ENCODE measurements at regions not wholly inside any gene's neighbourhood (a gene's known extent, or its start where the extent isn't known, plus 50 kb on each side); places are given as distances from the start of the nearest gene placed in this dataset.

DNA sequence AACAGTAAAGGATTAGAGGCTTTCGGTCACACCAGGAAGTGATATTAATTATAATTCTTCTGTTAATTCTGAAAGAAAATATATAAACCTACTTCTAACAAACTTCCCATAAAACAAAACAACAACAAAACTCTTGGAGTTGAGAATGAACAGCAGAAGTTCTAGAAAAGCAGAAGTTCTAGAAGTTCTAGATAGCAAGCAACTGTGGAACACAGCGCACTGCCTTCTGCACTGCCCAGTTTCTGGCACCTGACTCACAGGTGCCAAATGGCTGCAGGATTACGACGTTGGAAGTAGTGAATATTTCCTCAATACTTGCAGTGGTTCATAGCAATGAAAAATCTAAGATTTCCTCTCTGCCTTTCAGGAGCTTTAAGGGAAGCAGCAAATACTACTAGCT lies 132.2 kb downstream of the OR13A1 start:
- TF ChIP-seq, protein P1, sequence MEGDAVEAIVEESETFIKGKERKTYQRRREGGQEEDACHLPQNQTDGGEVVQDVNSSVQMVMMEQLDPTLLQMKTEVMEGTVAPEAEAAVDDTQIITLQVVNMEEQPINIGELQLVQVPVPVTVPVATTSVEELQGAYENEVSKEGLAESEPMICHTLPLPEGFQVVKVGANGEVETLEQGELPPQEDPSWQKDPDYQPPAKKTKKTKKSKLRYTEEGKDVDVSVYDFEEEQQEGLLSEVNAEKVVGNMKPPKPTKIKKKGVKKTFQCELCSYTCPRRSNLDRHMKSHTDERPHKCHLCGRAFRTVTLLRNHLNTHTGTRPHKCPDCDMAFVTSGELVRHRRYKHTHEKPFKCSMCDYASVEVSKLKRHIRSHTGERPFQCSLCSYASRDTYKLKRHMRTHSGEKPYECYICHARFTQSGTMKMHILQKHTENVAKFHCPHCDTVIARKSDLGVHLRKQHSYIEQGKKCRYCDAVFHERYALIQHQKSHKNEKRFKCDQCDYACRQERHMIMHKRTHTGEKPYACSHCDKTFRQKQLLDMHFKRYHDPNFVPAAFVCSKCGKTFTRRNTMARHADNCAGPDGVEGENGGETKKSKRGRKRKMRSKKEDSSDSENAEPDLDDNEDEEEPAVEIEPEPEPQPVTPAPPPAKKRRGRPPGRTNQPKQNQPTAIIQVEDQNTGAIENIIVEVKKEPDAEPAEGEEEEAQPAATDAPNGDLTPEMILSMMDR (IDR thresholded peaks at IDR 0.05; ENCODE audit: low read depth, low read length), result no peak
- TF ChIP-seq, protein P2, sequence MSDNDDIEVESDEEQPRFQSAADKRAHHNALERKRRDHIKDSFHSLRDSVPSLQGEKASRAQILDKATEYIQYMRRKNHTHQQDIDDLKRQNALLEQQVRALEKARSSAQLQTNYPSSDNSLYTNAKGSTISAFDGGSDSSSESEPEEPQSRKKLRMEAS (IDR thresholded peaks at IDR 0.05; ENCODE audit: low read depth, low read length), result no peak

Data from NB4 (cell line).